ENCODE measurements at regions not wholly inside any gene's neighbourhood (a gene's known extent, or its start where the extent isn't known, plus 50 kb on each side); places are given as distances from the start of the nearest gene placed in this dataset.

GRCh38 chr13:75147946-75148345 is 334.0 kb downstream of the TBC1D4 start:
- Histone ChIP-seq H3F3A (ENCODE audit: insufficient read depth, low read length) (no peaks in the 10 kb centered on the region), H3K4me3 (ENCODE audit: low read depth, low read length, poor library complexity, severe bottlenecking) (no peak overlapping the region), H3K9me2 (ENCODE audit: low read depth, low read length) (no peaks in the 10 kb centered on the region), H3K79me2 (ENCODE audit: insufficient read depth, low read length) (no peaks in the 10 kb centered on the region), H3K27ac (ENCODE audit: low read depth, low read length, poor library complexity, severe bottlenecking) (no peak overlapping the region), H3K4me2 (ENCODE audit: low read length) (no peak overlapping the region), H4K20me1 (ENCODE audit: insufficient read depth, low read length) (no peaks in the 10 kb centered on the region), H3K27me3 (ENCODE audit: insufficient read depth, low read length) (no peaks in the 10 kb centered on the region; the same call in 1 of the 2 replicates), H3K36me3 (ENCODE audit: insufficient read depth, low read length) (no peaks in the 10 kb centered on the region), H3K9ac (ENCODE audit: low read length) (no peak overlapping the region), H2AFZ (ENCODE audit: low read length) (no peak overlapping the region), H3K4me1 (ENCODE audit: insufficient read depth, low read length, severe bottlenecking) (no peaks in the 10 kb centered on the region), H3K9me3 (ENCODE audit: low read length) (no peaks in the 10 kb centered on the region)
- TF ChIP-seq EZH2 (IDR thresholded peaks at IDR 0.05; ENCODE audit: borderline replicate concordance, low read length) (no peak), CTCF (IDR thresholded peaks at IDR 0.05; ENCODE audit: low read length) (no peak)

- no peak overlapping the region for H3K27ac ChIP-seq (ENCODE audit: low read depth, low read length, poor library complexity, severe bottlenecking)
- H3K27me3 ChIP-seq (ENCODE audit: insufficient read depth, low read length): no peaks in the 10 kb centered on the region; the same call in 1 of the 2 replicates
- no peaks in the 10 kb centered on the region for H3K79me2 ChIP-seq (ENCODE audit: insufficient read depth, low read length)
- no peaks in the 10 kb centered on the region for H3K36me3 ChIP-seq (ENCODE audit: insufficient read depth, low read length)
- H3K9me3 ChIP-seq (ENCODE audit: low read length): no peaks in the 10 kb centered on the region
- no peaks in the 10 kb centered on the region for H3K9me2 ChIP-seq (ENCODE audit: low read depth, low read length)
- H3F3A ChIP-seq (ENCODE audit: insufficient read depth, low read length): no peaks in the 10 kb centered on the region
- H3K4me1 ChIP-seq (ENCODE audit: insufficient read depth, low read length, severe bottlenecking): no peaks in the 10 kb centered on the region
- no peaks in the 10 kb centered on the region for H4K20me1 ChIP-seq (ENCODE audit: insufficient read depth, low read length)
- H3K4me2 ChIP-seq (ENCODE audit: low read length): no peak overlapping the region
- H2AFZ ChIP-seq (ENCODE audit: low read length): no peak overlapping the region
- no peak overlapping the region for H3K9ac ChIP-seq (ENCODE audit: low read length)
- no peak overlapping the region for H3K4me3 ChIP-seq (ENCODE audit: low read depth, low read length, poor library complexity, severe bottlenecking)
- TF ChIP-seq CTCF (IDR thresholded peaks at IDR 0.05; ENCODE audit: low read length) (no peak), EZH2 (IDR thresholded peaks at IDR 0.05; ENCODE audit: borderline replicate concordance, low read length) (no peak)
Measured at GRCh38 chr13:75146436-75146835, 335.5 kb downstream of the TBC1D4 start.

GRCh38 chr13:75145927-75146326 is 336.0 kb downstream of the TBC1D4 start:
- Histone ChIP-seq H3K79me2 (ENCODE audit: insufficient read depth, low read length) (no peaks in the 10 kb centered on the region), H3K4me2 (ENCODE audit: low read length) (no peak overlapping the region), H3K4me3 (ENCODE audit: low read depth, low read length, poor library complexity, severe bottlenecking) (no peak overlapping the region), H3K4me1 (ENCODE audit: insufficient read depth, low read length, severe bottlenecking) (no peaks in the 10 kb centered on the region), H3K9me2 (ENCODE audit: low read depth, low read length) (no peaks in the 10 kb centered on the region), H3K36me3 (ENCODE audit: insufficient read depth, low read length) (no peaks in the 10 kb centered on the region), H2AFZ (ENCODE audit: low read length) (no peak overlapping the region), H4K20me1 (ENCODE audit: insufficient read depth, low read length) (no peaks in the 10 kb centered on the region), H3K27me3 (ENCODE audit: insufficient read depth, low read length) (no peaks in the 10 kb centered on the region), H3K9me3 (ENCODE audit: low read length) (no peaks in the 10 kb centered on the region), H3K9ac (ENCODE audit: low read length) (no peak overlapping the region), H3F3A (ENCODE audit: insufficient read depth, low read length) (no peaks in the 10 kb centered on the region), H3K27ac (ENCODE audit: low read depth, low read length, poor library complexity, severe bottlenecking) (no peak overlapping the region)
- TF ChIP-seq CTCF (IDR thresholded peaks at IDR 0.05; ENCODE audit: low read length) (no peak), EZH2 (IDR thresholded peaks at IDR 0.05; ENCODE audit: borderline replicate concordance, low read length) (no peak)

Measured in OCI-LY1 (cell line).